GM10266 (cell line): ENCODE measurements at regions not wholly inside any gene's neighbourhood (a gene's known extent, or its start where the extent isn't known, plus 50 kb on each side); places are given as distances from the start of the nearest gene placed in this dataset.
"Not testable (repeated sequence)": the region's sequence is repeated elsewhere in the genome, so short reads cannot be mapped to it uniquely, and the experiment has no call there.

Experiments used
- DNase-seq: peaks from one replicate; pipeline ENCODE4 v3.0.0; 2012; ENCODE audit errors: extremely low spot score
- TF ChIP-seq, protein P1 (sequence below): IDR thresholded peaks from 2 replicates; pipeline ENCODE4 v1.5.1; 2012; ENCODE audit warnings: mild to moderate bottlenecking, low read depth; ENCODE audit not compliant: control insufficient read depth, insufficient read depth; ENCODE audit errors: missing control alignments

GRCh38 chr1:199619223-199619622, 408.3 kb upstream of the NR5A2 start:
- no peak for DNase-seq
- TF ChIP-seq, protein P1, sequence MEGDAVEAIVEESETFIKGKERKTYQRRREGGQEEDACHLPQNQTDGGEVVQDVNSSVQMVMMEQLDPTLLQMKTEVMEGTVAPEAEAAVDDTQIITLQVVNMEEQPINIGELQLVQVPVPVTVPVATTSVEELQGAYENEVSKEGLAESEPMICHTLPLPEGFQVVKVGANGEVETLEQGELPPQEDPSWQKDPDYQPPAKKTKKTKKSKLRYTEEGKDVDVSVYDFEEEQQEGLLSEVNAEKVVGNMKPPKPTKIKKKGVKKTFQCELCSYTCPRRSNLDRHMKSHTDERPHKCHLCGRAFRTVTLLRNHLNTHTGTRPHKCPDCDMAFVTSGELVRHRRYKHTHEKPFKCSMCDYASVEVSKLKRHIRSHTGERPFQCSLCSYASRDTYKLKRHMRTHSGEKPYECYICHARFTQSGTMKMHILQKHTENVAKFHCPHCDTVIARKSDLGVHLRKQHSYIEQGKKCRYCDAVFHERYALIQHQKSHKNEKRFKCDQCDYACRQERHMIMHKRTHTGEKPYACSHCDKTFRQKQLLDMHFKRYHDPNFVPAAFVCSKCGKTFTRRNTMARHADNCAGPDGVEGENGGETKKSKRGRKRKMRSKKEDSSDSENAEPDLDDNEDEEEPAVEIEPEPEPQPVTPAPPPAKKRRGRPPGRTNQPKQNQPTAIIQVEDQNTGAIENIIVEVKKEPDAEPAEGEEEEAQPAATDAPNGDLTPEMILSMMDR = no peak

GRCh38 chr1:199626228-199626627, 401.3 kb upstream of the NR5A2 start:
- DNase-seq = not testable (repeated sequence)

DNA sequence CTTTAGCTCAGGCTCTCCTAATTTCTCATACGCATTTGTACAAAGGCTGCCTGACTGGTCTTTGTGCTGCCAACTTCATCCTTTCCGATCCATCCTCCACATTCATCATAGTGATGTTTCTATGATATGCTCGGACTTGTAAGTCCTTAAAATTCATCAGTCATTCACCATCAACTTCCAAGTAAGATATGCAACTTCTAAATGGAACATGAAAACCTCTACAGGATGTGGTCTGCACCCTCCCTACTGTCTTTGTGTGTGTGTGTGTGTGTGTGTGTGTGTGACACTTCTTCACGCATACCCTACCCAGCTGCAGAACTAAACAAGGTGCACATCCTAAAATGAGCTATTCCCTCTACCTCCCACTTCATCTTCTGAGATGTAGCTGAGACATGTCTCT, 397.9 kb upstream of the NR5A2 start:
- no peak for DNase-seq
- TF ChIP-seq, protein P1 = no peak

DNA sequence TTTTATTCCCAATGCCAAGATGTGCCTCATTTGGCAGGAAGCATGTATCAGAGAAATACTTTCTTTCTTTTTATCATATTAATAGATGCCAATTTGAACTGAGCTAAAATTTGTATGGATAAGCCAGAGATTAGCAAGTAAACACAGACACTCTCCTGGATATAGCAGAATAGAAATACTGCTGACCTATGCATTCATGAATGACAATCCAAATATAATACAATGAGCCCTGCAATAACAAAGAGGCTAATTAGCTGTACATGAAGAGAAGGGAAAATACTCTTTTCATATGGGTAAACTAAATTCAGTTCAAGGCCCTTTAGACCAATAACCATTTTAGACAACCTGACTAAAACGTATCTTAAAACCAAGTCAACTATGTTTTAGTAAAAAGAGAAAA, 388.1 kb upstream of the NR5A2 start:
- TF ChIP-seq, protein P1 = no peak
- DNase-seq = no peak

- TF ChIP-seq, protein P1 = no peak
- no peak for DNase-seq
These were observed 386.0 kb upstream of the NR5A2 start for GRCh38 chr1:199641531-199641930.

GRCh38 chr1:199644912-199645311, 382.6 kb upstream of the NR5A2 start:
- no peak for DNase-seq
- TF ChIP-seq, protein P1 = no peak

- DNase-seq = no peak
- TF ChIP-seq, protein P1 = no peak
These were observed 380.7 kb upstream of the NR5A2 start for GRCh38 chr1:199646761-199647160.

GRCh38 chr1:199657449-199657848, 370.1 kb upstream of the NR5A2 start:
- DNase-seq = no peak
- TF ChIP-seq, protein P1 = no peak
